SH-SY5Y (cell line): ENCODE measurements at regions not wholly inside any gene's neighbourhood (a gene's known extent, or its start where the extent isn't known, plus 50 kb on each side); places are given as distances from the start of the nearest gene placed in this dataset.

Experiments
- GATA2 ChIP-seq: IDR thresholded peaks from 2 replicates; pipeline ENCODE4 v1.6.1; 2011; ENCODE audit warnings: mild to moderate bottlenecking, low read depth, low read length
- GATA3 ChIP-seq: IDR thresholded peaks from 2 replicates; pipeline ENCODE4 v1.6.1; 2011; ENCODE audit warnings: low read depth, mild to moderate bottlenecking, low read length, moderate library complexity

DNA sequence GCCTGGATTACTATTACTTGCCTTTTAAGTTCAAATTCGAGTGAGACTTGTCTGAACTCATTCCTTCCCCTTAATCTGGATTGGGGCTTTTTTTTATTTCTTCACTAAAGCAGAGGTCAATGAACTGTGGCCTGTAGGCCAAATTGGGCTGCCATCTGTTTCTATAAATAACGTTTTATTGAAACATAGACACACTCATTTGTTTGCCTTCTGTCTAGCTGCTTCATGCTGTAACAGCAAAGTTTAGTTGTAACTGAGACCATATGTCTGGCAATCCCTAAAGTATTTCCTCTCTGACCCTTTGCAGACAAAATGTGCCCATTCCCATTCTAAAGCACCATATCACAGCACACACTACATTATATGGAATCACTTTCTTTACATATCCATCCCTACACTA lies 207.9 kb upstream of the ISX start:
- TF ChIP-seq GATA2 = no peak
- no peak for TF ChIP-seq GATA3
